GM12878 (cell line): ENCODE measurements at regions not wholly inside any gene's neighbourhood (a gene's known extent, or its start where the extent isn't known, plus 50 kb on each side); places are given as distances from the start of the nearest gene placed in this dataset.

ENCODE experiments used
- ATAC-seq: fragments of 200-7000 bp; cut with Tn5 transposase; 3 replicates; pipeline ENCODE4 v1.9.1; 2020; ENCODE audit warnings: mild to moderate bottlenecking, moderate library complexity
- BruUV-seq: library from RNA; stranded (reverse); fragments of 400-500 nt; replicated peaks from 2 replicates; lab custom pipeline; 2021; lab: Mats Ljungman, UMichigan
- CTCF ChIA-PET: fragments of 300-600 bp; sonication (Branson Sonifier 250); formaldehyde crosslinking; extraction: SDS; loops from one replicate; lab custom pipeline; 2021; ENCODE audit warnings: inconsistent platforms; lab: Yijun Ruan, JAX
- POLR2A ChIA-PET: fragments of 350-600 bp; formaldehyde crosslinking; extraction: SDS; loops from one replicate; lab custom pipeline; 2021; ENCODE audit warnings: inconsistent platforms; lab: Charles Lee
- RAD21 ChIA-PET: fragments of 300-600 bp; sonication (Branson Sonifier 250); formaldehyde crosslinking; loops from one replicate; lab custom pipeline; 2023; ENCODE audit warnings: antibody characterized with exemption; ENCODE audit not compliant: unreplicated experiment; lab: Charles Lee
- SMC1A ChIA-PET: fragments of 300-600 bp; sonication (Branson Sonifier 250); formaldehyde crosslinking; loops from one replicate; lab custom pipeline; 2023; ENCODE audit not compliant: unreplicated experiment, uncharacterized antibody; lab: Charles Lee
- DNase-seq: peaks from one replicate; pipeline ENCODE4 v3.0.0-alpha.2; 2011; ENCODE audit warnings: low read depth, low spot score
- FAIRE-seq: peaks from 3 replicates; lab custom pipeline; 2011; peaks lifted over from hg19 to GRCh38; lab: Jason Lieb, UNC
- H2AFZ ChIP-seq: 2 replicates; pipeline ENCODE4 v1.6.0; 2011; ENCODE audit warnings: low read depth, low read length, control low read depth; ENCODE audit not compliant: control insufficient read depth
- H3K27ac ChIP-seq: 2 replicates; pipeline ENCODE4 v1.5.1; 2011; ENCODE audit warnings: control low read depth; ENCODE audit not compliant: control insufficient read depth, insufficient read depth
- H3K27me3 ChIP-seq, 2 experiments: replicated peaks in 1 of 2; 2 replicates each; pipeline versions ENCODE4 v1.6.0 to v1.6.1; 2011; ENCODE audit warnings: low read length in 1 of 2; ENCODE audit not compliant: control insufficient read depth in 2 of 2, insufficient read depth in 2 of 2
- H3K36me3 ChIP-seq, 2 experiments: 2 replicates each; pipeline ENCODE4 v1.5.1; 2011; ENCODE audit warnings: low read length in 1 of 2; ENCODE audit not compliant: control insufficient read depth in 2 of 2, insufficient read depth in 2 of 2
- H3K4me1 ChIP-seq: 2 replicates; pipeline ENCODE4 v1.6.1; 2011; ENCODE audit warnings: mild to moderate bottlenecking, low read length, moderate library complexity, mixed read lengths; ENCODE audit not compliant: control insufficient read depth, insufficient read depth
- H3K4me2 ChIP-seq: 2 replicates; pipeline ENCODE4 v1.6.0; 2011; ENCODE audit warnings: control low read depth; ENCODE audit not compliant: control insufficient read depth, insufficient read depth
- H3K4me3 ChIP-seq: fragments of 200-600 bp; sonication (generic); 2 replicates; pipeline ENCODE4 v1.5.1; 2016
- H3K79me2 ChIP-seq: 2 replicates; pipeline ENCODE4 v1.6.0; 2011; ENCODE audit warnings: low read length; ENCODE audit not compliant: control insufficient read depth, insufficient read depth
- H3K9ac ChIP-seq: 2 replicates; pipeline ENCODE4 v1.8.0; 2011; ENCODE audit warnings: low read length, control low read depth, mixed read lengths; ENCODE audit not compliant: control insufficient read depth, insufficient read depth
- H3K9me3 ChIP-seq: replicated peaks from 3 replicates; pipeline ENCODE4 v1.5.1; 2011; ENCODE audit warnings: mild to moderate bottlenecking, low read length; ENCODE audit not compliant: control insufficient read depth, insufficient read depth
- H4K20me1 ChIP-seq: 2 replicates; pipeline ENCODE4 v1.6.0; 2011; ENCODE audit not compliant: control insufficient read depth, insufficient read depth
- BCL11A ChIP-seq: IDR thresholded peaks from 2 replicates; pipeline ENCODE4 v1.6.1; 2011; ENCODE audit warnings: low read depth, low read length
- CEBPB ChIP-seq, 2 experiments: fragments of 150-350 bp in 1 of 2; IDR thresholded peaks; 2 replicates each; pipeline ENCODE4 v1.6.1; 2012 to 2014; ENCODE audit warnings: low read depth in 2 of 2, low read length in 2 of 2, borderline replicate concordance in 1 of 2, inconsistent platforms in 1 of 2
- KAT2A ChIP-seq: conservative IDR thresholded peaks from 2 replicates; pipeline ENCODE4 v1.6.1; 2011; ENCODE audit warnings: low read depth, low read length; ENCODE audit not compliant: control insufficient read depth
- MEF2B ChIP-seq: fragments of 450-650 bp; IDR thresholded peaks from 2 replicates; pipeline ENCODE4 v1.6.1; 2018; ENCODE audit warnings: mild to moderate bottlenecking, moderate library complexity; ENCODE audit not compliant: partially characterized antibody, poor library complexity, severe bottlenecking
- RCOR1 ChIP-seq: conservative IDR thresholded peaks from 2 replicates; pipeline ENCODE4 v1.6.1; 2012; ENCODE audit warnings: low read depth, low read length, improper control_type of control experiment
- RELA ChIP-seq: fragments of 450-650 bp; IDR thresholded peaks from 2 replicates; pipeline ENCODE4 v1.8.0; 2014; ENCODE audit warnings: borderline replicate concordance; ENCODE audit not compliant: partially characterized antibody
- SIX5 ChIP-seq: IDR thresholded peaks from 2 replicates; pipeline ENCODE4 v1.6.1; 2011; ENCODE audit warnings: mild to moderate bottlenecking, low read depth, low read length, moderate library complexity; ENCODE audit not compliant: severe bottlenecking
- SMC3 ChIP-seq: IDR thresholded peaks from 2 replicates; pipeline ENCODE4 v1.6.1; 2011; ENCODE audit warnings: low read length, improper control_type of control experiment, borderline replicate concordance
- SREBF1 ChIP-seq: IDR thresholded peaks from 2 replicates; pipeline ENCODE4 v1.6.1; 2012; ENCODE audit warnings: mild to moderate bottlenecking, low read length
- TCF3 ChIP-seq: IDR thresholded peaks from 2 replicates; pipeline ENCODE4 v1.6.1; 2012; ENCODE audit warnings: low read depth, mild to moderate bottlenecking, low read length, borderline replicate concordance; ENCODE audit not compliant: insufficient read depth
- ZNF622 ChIP-seq: fragments of 450-650 bp; IDR thresholded peaks from 2 replicates; pipeline ENCODE4 v1.6.1; 2017; ENCODE audit warnings: mild to moderate bottlenecking, inconsistent platforms
- WGBS: methylation state at CpG from one replicate; pipeline ENCODE4 v1.1.6; 2016; ENCODE audit warnings: low lambda C conversion rate; ENCODE audit not compliant: insufficient replicate concordance, insufficient coverage; ENCODE audit errors: missing lambda C conversion rate; 5-methylcytosine and 5-hydroxymethylcytosine counted together
- in situ Hi-C: fragments of 300-500 bp; cut with MboI; formaldehyde crosslinking; loops from 9 replicates; pipeline ENCODE4 v1.14.3; 2018; ENCODE audit warnings: mixed read lengths
- intact Hi-C: fragments of 100-400 bp; cut with micrococcal nuclease; formaldehyde crosslinking; loops from one replicate; pipeline ENCODE4 v1.14.2; 2022; ENCODE audit not compliant: unreplicated experiment
- TF ChIP-seq, protein P1 (sequence below): fragments of 450-650 bp; formaldehyde crosslinking; IDR thresholded peaks from 2 replicates; pipeline ENCODE4 v1.4.0; 2020; ENCODE audit warnings: mild to moderate bottlenecking, moderate library complexity
- TF ChIP-seq, protein P2 (sequence below): fragments of 450-650 bp; IDR thresholded peaks from 2 replicates; pipeline ENCODE4 v1.6.1; 2017; ENCODE audit warnings: borderline replicate concordance
- TF ChIP-seq, protein P3 (sequence below): fragments of 450-650 bp; IDR thresholded peaks from 2 replicates; pipeline ENCODE4 v1.6.1; 2014; ENCODE audit warnings: mild to moderate bottlenecking

DNA sequence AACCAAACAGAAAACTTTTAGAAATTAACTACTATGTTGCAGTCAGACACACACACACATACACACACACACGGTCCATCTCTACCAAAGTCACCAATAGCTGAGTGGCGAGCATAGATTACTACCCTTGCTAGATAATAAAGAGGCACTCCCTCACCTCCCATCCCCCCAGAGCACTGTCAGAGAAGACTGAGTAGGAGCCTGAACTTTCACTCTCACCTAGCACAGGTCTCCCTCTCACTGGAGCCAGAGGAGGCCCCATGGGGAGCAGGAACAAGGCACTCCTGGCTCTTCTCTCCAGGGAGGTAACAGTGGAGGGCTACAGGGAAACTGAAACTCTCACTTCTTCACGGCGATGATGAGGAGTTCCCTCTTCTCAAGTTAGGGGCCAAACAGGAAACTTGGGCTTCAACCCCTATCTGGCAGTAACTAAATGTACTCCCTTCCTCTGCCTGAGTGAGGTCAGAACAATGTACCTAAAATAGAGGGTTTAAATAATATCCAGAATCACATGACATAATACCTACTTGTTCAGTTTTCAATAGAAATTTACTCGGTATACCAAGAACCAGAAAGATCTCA lies 975.3 kb upstream of the GBE1 start:
- no peak overlapping the region for H3K27ac ChIP-seq
- no peaks in the 10 kb centered on the region for H3K27me3 ChIP-seq
- no peaks in the 10 kb centered on the region for H3K79me2 ChIP-seq
- SMC1A ChIA-PET: no interaction called here
- no peak for DNase-seq
- no peaks in the 10 kb centered on the region for H3K4me1 ChIP-seq
- FAIRE-seq: no peak
- POLR2A ChIA-PET: no interaction called here
- no peaks in the 10 kb centered on the region for H3K9me3 ChIP-seq
- no peaks in the 10 kb centered on the region for H3K36me3 ChIP-seq
- TF ChIP-seq SMC3 (no peak), TCF3 (no peak), SREBF1 (no peak), CEBPB (IDR thresholded peaks at IDR 0.05; ENCODE audit: borderline replicate concordance in 1 of 2, low read depth in 2 of 2, low read length in 2 of 2) (no peak), SIX5 (no peak), RCOR1 (no peak), KAT2A (no peak), ZNF622 (no peak), BCL11A (no peak), MEF2B (no peak), RELA (no peak)
- TF ChIP-seq, protein P1, sequence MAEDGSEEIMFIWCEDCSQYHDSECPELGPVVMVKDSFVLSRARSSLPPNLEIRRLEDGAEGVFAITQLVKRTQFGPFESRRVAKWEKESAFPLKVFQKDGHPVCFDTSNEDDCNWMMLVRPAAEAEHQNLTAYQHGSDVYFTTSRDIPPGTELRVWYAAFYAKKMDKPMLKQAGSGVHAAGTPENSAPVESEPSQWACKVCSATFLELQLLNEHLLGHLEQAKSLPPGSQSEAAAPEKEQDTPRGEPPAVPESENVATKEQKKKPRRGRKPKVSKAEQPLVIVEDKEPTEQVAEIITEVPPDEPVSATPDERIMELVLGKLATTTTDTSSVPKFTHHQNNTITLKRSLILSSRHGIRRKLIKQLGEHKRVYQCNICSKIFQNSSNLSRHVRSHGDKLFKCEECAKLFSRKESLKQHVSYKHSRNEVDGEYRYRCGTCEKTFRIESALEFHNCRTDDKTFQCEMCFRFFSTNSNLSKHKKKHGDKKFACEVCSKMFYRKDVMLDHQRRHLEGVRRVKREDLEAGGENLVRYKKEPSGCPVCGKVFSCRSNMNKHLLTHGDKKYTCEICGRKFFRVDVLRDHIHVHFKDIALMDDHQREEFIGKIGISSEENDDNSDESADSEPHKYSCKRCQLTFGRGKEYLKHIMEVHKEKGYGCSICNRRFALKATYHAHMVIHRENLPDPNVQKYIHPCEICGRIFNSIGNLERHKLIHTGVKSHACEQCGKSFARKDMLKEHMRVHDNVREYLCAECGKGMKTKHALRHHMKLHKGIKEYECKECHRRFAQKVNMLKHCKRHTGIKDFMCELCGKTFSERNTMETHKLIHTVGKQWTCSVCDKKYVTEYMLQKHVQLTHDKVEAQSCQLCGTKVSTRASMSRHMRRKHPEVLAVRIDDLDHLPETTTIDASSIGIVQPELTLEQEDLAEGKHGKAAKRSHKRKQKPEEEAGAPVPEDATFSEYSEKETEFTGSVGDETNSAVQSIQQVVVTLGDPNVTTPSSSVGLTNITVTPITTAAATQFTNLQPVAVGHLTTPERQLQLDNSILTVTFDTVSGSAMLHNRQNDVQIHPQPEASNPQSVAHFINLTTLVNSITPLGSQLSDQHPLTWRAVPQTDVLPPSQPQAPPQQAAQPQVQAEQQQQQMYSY (CRISPR knock-in tag): no peak
- TF ChIP-seq, protein P2, sequence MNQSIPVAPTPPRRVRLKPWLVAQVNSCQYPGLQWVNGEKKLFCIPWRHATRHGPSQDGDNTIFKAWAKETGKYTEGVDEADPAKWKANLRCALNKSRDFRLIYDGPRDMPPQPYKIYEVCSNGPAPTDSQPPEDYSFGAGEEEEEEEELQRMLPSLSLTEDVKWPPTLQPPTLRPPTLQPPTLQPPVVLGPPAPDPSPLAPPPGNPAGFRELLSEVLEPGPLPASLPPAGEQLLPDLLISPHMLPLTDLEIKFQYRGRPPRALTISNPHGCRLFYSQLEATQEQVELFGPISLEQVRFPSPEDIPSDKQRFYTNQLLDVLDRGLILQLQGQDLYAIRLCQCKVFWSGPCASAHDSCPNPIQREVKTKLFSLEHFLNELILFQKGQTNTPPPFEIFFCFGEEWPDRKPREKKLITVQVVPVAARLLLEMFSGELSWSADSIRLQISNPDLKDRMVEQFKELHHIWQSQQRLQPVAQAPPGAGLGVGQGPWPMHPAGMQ: no peak
- TF ChIP-seq, protein P3, sequence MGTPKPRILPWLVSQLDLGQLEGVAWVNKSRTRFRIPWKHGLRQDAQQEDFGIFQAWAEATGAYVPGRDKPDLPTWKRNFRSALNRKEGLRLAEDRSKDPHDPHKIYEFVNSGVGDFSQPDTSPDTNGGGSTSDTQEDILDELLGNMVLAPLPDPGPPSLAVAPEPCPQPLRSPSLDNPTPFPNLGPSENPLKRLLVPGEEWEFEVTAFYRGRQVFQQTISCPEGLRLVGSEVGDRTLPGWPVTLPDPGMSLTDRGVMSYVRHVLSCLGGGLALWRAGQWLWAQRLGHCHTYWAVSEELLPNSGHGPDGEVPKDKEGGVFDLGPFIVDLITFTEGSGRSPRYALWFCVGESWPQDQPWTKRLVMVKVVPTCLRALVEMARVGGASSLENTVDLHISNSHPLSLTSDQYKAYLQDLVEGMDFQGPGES: no peak
- RAD21 ChIA-PET: no interaction called here
- intact Hi-C loops: no loop called here
- H3K9ac ChIP-seq: no peak overlapping the region
- H3K4me3 ChIP-seq: no peak overlapping the region
- CTCF ChIA-PET: no interaction called here
- in situ Hi-C loops: no loop called here
- no peak overlapping the region for H3K4me2 ChIP-seq
- no TSS peak for BruUV-seq
- H4K20me1 ChIP-seq: no peaks in the 10 kb centered on the region
- ATAC-seq: peak; percentile 77
- H2AFZ ChIP-seq: no peak overlapping the region
- 35% methylated on average over 5 of the region's 5 CpGs for WGBS
